ENCODE measurements at regions not wholly inside any gene's neighbourhood (a gene's known extent, or its start where the extent isn't known, plus 50 kb on each side); places are given as distances from the start of the nearest gene placed in this dataset.

GRCh38 chr6:93571346-93571745 is 152.0 kb upstream of the EPHA7 start:
- Histone ChIP-seq H3K9me3 (no peaks in the 10 kb centered on the region), H3K27ac (no peak overlapping the region), H3K4me1 (peaks cover 0 to 9% (median 0%) of the 10 kb centered on the region in 4 donors), H3K4me3 (no peak overlapping the region), H3K36me3 (no peaks in the 10 kb centered on the region), H3K27me3 (no peaks in the 10 kb centered on the region)
- no peak for DNase-seq
- intact Hi-C loops (cut with DNase I; ENCODE audit: low total_unique reads), result no loop called here
- TF ChIP-seq POLR2AphosphoS5 (IDR thresholded peaks at IDR 0.05), result no peak
- no peak for TF ChIP-seq CTCF (IDR thresholded peaks at IDR 0.05)
- 43 to 74% (median 59%) methylated on average over 1 of the region's 1 CpG for WGBS, 5 donors

- H3K27ac ChIP-seq, result peak overlapping the region in 1 of 5 donors; percentile 36
- TF ChIP-seq POLR2A (IDR thresholded peaks at IDR 0.05), result no peak
- TF ChIP-seq CTCF (IDR thresholded peaks at IDR 0.05), result no peak
- TF ChIP-seq EP300 (IDR thresholded peaks at IDR 0.05), result no peak
- no peak for TF ChIP-seq POLR2AphosphoS5 (IDR thresholded peaks at IDR 0.05)
- intact Hi-C loops (cut with DNase I; ENCODE audit: low total_unique reads), result no loop called here
- WGBS, 5 donors, result 11 to 45% (median 31%) methylated on average over 1 of the region's 1 CpG
- no peaks in the 10 kb centered on the region for H3K36me3 ChIP-seq
- no peaks in the 10 kb centered on the region for H3K4me1 ChIP-seq
- H3K27me3 ChIP-seq, result no peaks in the 10 kb centered on the region
- no peaks in the 10 kb centered on the region for H3K9me3 ChIP-seq
- no peak overlapping the region for H3K4me3 ChIP-seq
- DNase-seq, result no peak
These were observed 148.8 kb upstream of the EPHA7 start for GRCh38 chr6:93568169-93568568.

GRCh38 chr6:93567164-93567563 is 147.8 kb upstream of the EPHA7 start:
- Histone ChIP-seq H3K9me3 (no peaks in the 10 kb centered on the region), H3K36me3 (no peaks in the 10 kb centered on the region), H3K27ac (peak overlapping the region in 2 of 5 donors; percentile 2 to 56), H3K27me3 (no peaks in the 10 kb centered on the region), H3K4me3 (no peak overlapping the region), H3K4me1 (no peaks in the 10 kb centered on the region)
- DNase-seq, result no peak
- 73 to 81% (median 76%) methylated on average over 5 of the region's 5 CpGs for whole genome bisulfite sequencing, 5 donors
- TF ChIP-seq POLR2AphosphoS5 (IDR thresholded peaks at IDR 0.05), result no peak
- no peak for TF ChIP-seq POLR2A (IDR thresholded peaks at IDR 0.05)
- TF ChIP-seq CTCF (IDR thresholded peaks at IDR 0.05), result no peak
- TF ChIP-seq EP300 (IDR thresholded peaks at IDR 0.05), result no peak
- intact Hi-C loops (cut with DNase I; ENCODE audit: low total_unique reads), result no loop called here

- TF ChIP-seq POLR2A (IDR thresholded peaks at IDR 0.05) (no peak), EP300 (IDR thresholded peaks at IDR 0.05) (no peak), POLR2AphosphoS5 (IDR thresholded peaks at IDR 0.05) (peak in 1 of 3 donors; percentile 26)
- DNase-seq, result no peak
- H3K4me1 ChIP-seq, result no peaks in the 10 kb centered on the region
- 74 to 91% (median 84%) methylated on average over 8 of the region's 8 CpGs for WGBS, 5 donors
- intact Hi-C loops (cut with DNase I; ENCODE audit: low total_unique reads), result no loop called here
- H3K27ac ChIP-seq, result peak overlapping the region in 2 of 5 donors; percentile 33 to 56
- H3K4me3 ChIP-seq, result no peak overlapping the region
- H3K36me3 ChIP-seq, result no peaks in the 10 kb centered on the region
- no peaks in the 10 kb centered on the region for H3K9me3 ChIP-seq
- H3K27me3 ChIP-seq, result no peaks in the 10 kb centered on the region
These were observed 146.9 kb upstream of the EPHA7 start for GRCh38 chr6:93566285-93566684.

GRCh38 chr6:93562582-93562981 is 143.2 kb upstream of the EPHA7 start:
- DNase-seq, result no peak
- Histone ChIP-seq H3K9me3 (no peaks in the 10 kb centered on the region), H3K4me3 (no peak overlapping the region), H3K27ac (no peak overlapping the region), H3K27me3 (no peaks in the 10 kb centered on the region), H3K4me1 (no peaks in the 10 kb centered on the region), H3K36me3 (no peaks in the 10 kb centered on the region)
- intact Hi-C loops (cut with DNase I; ENCODE audit: low total_unique reads), result no loop called here
- 71 to 88% (median 77%) methylated on average over 1 of the region's 1 CpG for WGBS, 5 donors
- TF ChIP-seq POLR2AphosphoS5 (IDR thresholded peaks at IDR 0.05), result no peak
- TF ChIP-seq CTCF (IDR thresholded peaks at IDR 0.05), result no peak
- no peak for TF ChIP-seq EP300 (IDR thresholded peaks at IDR 0.05)
- no peak for TF ChIP-seq POLR2A (IDR thresholded peaks at IDR 0.05)
